Colonic mucosa (tissue), 4 donors: ENCODE measurements at regions not wholly inside any gene's neighbourhood (a gene's known extent, or its start where the extent isn't known, plus 50 kb on each side); places are given as distances from the start of the nearest gene placed in this dataset.
"Not testable (repeated sequence)": the region's sequence is repeated elsewhere in the genome, so short reads cannot be mapped to it uniquely, and the experiment has no call there.

Experiments
- DNase-seq: peaks from one replicate; pipeline ENCODE4 v3.0.0-alpha.2; 2020
- H3K27ac ChIP-seq: fragments of 200-600 bp; one replicate; pipeline ENCODE4 v1.8.0; 2021
- H3K27me3 ChIP-seq: fragments of 200-600 bp; one replicate; pipeline ENCODE4 v1.8.0; 2021
- H3K36me3 ChIP-seq: fragments of 200-600 bp; one replicate; pipeline ENCODE4 v1.8.0; 2021
- H3K4me1 ChIP-seq: fragments of 200-600 bp; one replicate; pipeline ENCODE4 v1.8.0; 2021; ENCODE audit warnings: mild to moderate bottlenecking
- H3K4me3 ChIP-seq: fragments of 200-600 bp; one replicate; pipeline ENCODE4 v1.8.0; 2021
- H3K9ac ChIP-seq, 2 donors: one replicate each; pipeline ENCODE4 v1.7.0; 2013; ENCODE audit warnings: control low read depth in 2 of 2, low read depth in 2 of 2, low read length in 2 of 2
- H3K9me3 ChIP-seq: fragments of 200-600 bp; one replicate; pipeline ENCODE4 v1.8.0; 2021
- intact Hi-C: fragments of 100-400 bp; cut with DNase I; formaldehyde crosslinking; loops from one replicate; pipeline ENCODE4 v1.14.1; 2022
- TF ChIP-seq, protein P1 (sequence below): fragments of 200-600 bp; IDR thresholded peaks from one replicate; pipeline ENCODE4 v1.8.0; 2022; ENCODE audit warnings: antibody characterized with exemption, mild to moderate bottlenecking
- donor health status: healthy.
- donor health status: DM: no; HTN: no; CAD: no.
- donor health status: DM: no; HTN: no; CAD: no.

DNA sequence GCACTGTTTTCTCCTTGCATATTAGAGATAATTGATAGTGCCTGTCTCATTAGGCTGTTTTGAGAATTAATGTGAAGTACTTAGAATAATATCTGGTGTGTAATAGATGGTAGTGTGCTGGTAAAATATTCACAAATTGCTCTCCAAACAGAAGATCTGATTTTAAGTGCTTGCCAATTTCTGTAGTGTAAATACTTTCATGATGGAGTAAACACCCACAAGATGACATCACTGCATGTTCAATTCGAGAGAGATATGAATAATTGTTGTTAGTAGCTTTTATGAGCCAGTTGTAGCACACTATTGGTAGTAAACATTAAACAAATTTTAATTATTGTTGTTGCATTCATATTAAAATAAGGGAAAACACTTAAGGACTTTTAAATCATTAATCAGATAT lies 392.3 kb upstream of the RIOK2 start:
- Histone ChIP-seq H3K27me3 (no peaks in the 10 kb centered on the region), H3K36me3 (no peaks in the 10 kb centered on the region), H3K9ac (no peak overlapping the region), H3K4me3 (no peak overlapping the region), H3K9me3 (no peaks in the 10 kb centered on the region), H3K4me1 (no peaks in the 10 kb centered on the region), H3K27ac (no peak overlapping the region)
- TF ChIP-seq, protein P1, sequence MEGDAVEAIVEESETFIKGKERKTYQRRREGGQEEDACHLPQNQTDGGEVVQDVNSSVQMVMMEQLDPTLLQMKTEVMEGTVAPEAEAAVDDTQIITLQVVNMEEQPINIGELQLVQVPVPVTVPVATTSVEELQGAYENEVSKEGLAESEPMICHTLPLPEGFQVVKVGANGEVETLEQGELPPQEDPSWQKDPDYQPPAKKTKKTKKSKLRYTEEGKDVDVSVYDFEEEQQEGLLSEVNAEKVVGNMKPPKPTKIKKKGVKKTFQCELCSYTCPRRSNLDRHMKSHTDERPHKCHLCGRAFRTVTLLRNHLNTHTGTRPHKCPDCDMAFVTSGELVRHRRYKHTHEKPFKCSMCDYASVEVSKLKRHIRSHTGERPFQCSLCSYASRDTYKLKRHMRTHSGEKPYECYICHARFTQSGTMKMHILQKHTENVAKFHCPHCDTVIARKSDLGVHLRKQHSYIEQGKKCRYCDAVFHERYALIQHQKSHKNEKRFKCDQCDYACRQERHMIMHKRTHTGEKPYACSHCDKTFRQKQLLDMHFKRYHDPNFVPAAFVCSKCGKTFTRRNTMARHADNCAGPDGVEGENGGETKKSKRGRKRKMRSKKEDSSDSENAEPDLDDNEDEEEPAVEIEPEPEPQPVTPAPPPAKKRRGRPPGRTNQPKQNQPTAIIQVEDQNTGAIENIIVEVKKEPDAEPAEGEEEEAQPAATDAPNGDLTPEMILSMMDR: no peak
- intact Hi-C loops: no loop called here
- DNase-seq: no peak

- TF ChIP-seq, protein P1: no peak
- Histone ChIP-seq H3K9me3 (no peaks in the 10 kb centered on the region), H3K36me3 (no peaks in the 10 kb centered on the region), H3K27me3 (no peaks in the 10 kb centered on the region), H3K9ac (no peak overlapping the region), H3K27ac (no peak overlapping the region), H3K4me3 (no peak overlapping the region), H3K4me1 (no peaks in the 10 kb centered on the region)
- DNase-seq: no peak
- intact Hi-C loops: no loop called here
These were observed 393.9 kb upstream of the RIOK2 start for GRCh38 chr5:97576956-97577355.

DNA sequence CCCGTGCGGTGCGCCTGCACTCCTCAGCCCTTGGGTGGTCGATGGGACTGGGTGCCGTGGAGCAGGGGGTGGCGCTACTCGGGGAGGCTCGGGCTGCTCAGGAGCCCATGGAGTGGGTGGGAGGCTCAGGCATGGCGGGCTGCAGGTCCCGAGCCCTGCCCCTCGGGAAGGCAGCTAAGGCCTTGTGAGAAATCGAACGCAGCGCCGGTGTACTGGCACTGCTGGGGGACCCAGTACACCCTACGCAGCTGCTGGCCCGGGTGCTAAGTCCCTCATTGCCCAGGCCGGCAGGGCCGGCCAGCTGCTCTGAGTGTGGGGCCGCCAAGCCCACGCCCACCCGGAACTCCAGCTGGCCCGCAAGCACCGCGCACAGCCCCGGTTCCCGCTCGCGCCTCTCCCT lies 396.9 kb upstream of the RIOK2 start:
- H3K4me1 ChIP-seq, H3K4me3 ChIP-seq, H3K27ac ChIP-seq, H3K9ac ChIP-seq, H3K36me3 ChIP-seq, DNase-seq, intact Hi-C loops, H3K27me3 ChIP-seq, H3K9me3 ChIP-seq: not testable (repeated sequence)

DNA sequence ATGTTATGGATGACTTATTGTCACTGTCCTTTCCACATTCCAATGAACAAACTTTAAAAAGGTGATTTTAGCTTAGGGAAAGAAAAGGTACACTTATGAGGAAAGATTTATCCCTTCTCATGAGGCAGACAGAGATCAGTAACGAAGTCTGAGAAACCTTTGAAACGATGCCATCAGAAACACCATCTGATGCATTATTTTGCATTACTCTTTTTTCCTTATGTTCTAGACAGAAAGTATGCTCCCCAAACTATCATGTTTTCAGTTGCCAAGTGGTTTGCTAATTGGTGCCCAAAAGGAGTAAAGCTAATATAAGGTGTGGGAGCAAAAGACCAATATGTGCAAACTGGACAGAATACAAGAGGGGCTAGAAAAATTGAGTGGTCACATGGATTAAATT lies 397.7 kb upstream of the RIOK2 start:
- H3K27ac ChIP-seq: no peak overlapping the region
- TF ChIP-seq, protein P1: no peak
- H3K9me3 ChIP-seq: no peaks in the 10 kb centered on the region
- H3K27me3 ChIP-seq: no peaks in the 10 kb centered on the region
- DNase-seq: no peak
- H3K36me3 ChIP-seq: no peaks in the 10 kb centered on the region
- H3K9ac ChIP-seq: no peak overlapping the region
- no peak overlapping the region for H3K4me3 ChIP-seq
- intact Hi-C loops: no loop called here
- no peaks in the 10 kb centered on the region for H3K4me1 ChIP-seq

GRCh38 chr5:97591781-97592180 lies 408.7 kb upstream of the RIOK2 start:
- TF ChIP-seq, protein P1: no peak
- DNase-seq: no peak
- no peaks in the 10 kb centered on the region for H3K4me1 ChIP-seq
- H3K36me3 ChIP-seq: no peaks in the 10 kb centered on the region
- intact Hi-C loops: no loop called here
- H3K27me3 ChIP-seq: no peaks in the 10 kb centered on the region
- no peak overlapping the region for H3K4me3 ChIP-seq
- H3K9ac ChIP-seq: no peak overlapping the region
- no peak overlapping the region for H3K27ac ChIP-seq
- H3K9me3 ChIP-seq: no peaks in the 10 kb centered on the region

- H3K4me1 ChIP-seq: no peaks in the 10 kb centered on the region
- H3K9me3 ChIP-seq: no peaks in the 10 kb centered on the region
- no peak overlapping the region for H3K27ac ChIP-seq
- no peak overlapping the region for H3K4me3 ChIP-seq
- H3K27me3 ChIP-seq: no peaks in the 10 kb centered on the region
- DNase-seq: no peak
- H3K9ac ChIP-seq: no peak overlapping the region
- H3K36me3 ChIP-seq: no peaks in the 10 kb centered on the region
- TF ChIP-seq, protein P1: no peak
- intact Hi-C loops: no loop called here
These were observed 417.4 kb upstream of the RIOK2 start for GRCh38 chr5:97600486-97600885.
